Astrocyte (in vitro differentiated cells and primary cell): ENCODE measurements at regions not wholly inside any gene's neighbourhood (a gene's known extent, or its start where the extent isn't known, plus 50 kb on each side); places are given as distances from the start of the nearest gene placed in this dataset.

Experiments used
- CTCF ChIP-seq: IDR thresholded peaks from 2 replicates; pipeline ENCODE4 v1.5.1; 2011; ENCODE audit warnings: low read depth, mild to moderate bottlenecking, inconsistent platforms, low read length, moderate library complexity; ENCODE audit not compliant: insufficient read depth
- EZH2 ChIP-seq: IDR thresholded peaks from 2 replicates; pipeline ENCODE4 v1.6.1; 2012; ENCODE audit warnings: mild to moderate bottlenecking, low read length, inconsistent platforms; ENCODE audit not compliant: insufficient read depth

- TF ChIP-seq CTCF (no peak), EZH2 (no peak)
Measured at GRCh38 chr5:175388531-175388930, 55.5 kb downstream of the DRD1 start.
